ENCODE measurements at regions not wholly inside any gene's neighbourhood (a gene's known extent, or its start where the extent isn't known, plus 50 kb on each side); places are given as distances from the start of the nearest gene placed in this dataset.

- TF ChIP-seq CTCF (IDR thresholded peaks at IDR 0.05; ENCODE audit: low read depth, low read length, missing control alignments), result peak; percentile 42
- in situ Hi-C loops (cut with HindIII; ENCODE audit: low sequenced_read_pairs), result no loop called here
Measured at GRCh38 chr4:26161030-26161824, 159.6 kb upstream of the RBPJ start.

GRCh38 chr4:26162101-26162500 lies 158.7 kb upstream of the RBPJ start:
- in situ Hi-C loops (cut with HindIII; ENCODE audit: low sequenced_read_pairs), result no loop called here
- DNase-seq (ENCODE audit: low read depth), result no peak
- no peak overlapping the region for H3K4me3 ChIP-seq (ENCODE audit: low read depth, low read length)
- TF ChIP-seq CTCF (IDR thresholded peaks at IDR 0.05; ENCODE audit: low read depth, low read length, missing control alignments), result no peak

More at GRCh38 chr4:26161030-26161824, 159.6 kb upstream of the RBPJ start:
- no peak for DNase-seq (ENCODE audit: low read depth)
- H3K4me3 ChIP-seq (ENCODE audit: low read depth, low read length), result no peak overlapping the region

GRCh38 chr4:26163425-26164362 lies 157.1 kb upstream of the RBPJ start:
- TF ChIP-seq CTCF (IDR thresholded peaks at IDR 0.05; ENCODE audit: low read depth, low read length, missing control alignments), result no peak
- in situ Hi-C loops (cut with HindIII; ENCODE audit: low sequenced_read_pairs), result no loop called here
- H3K4me3 ChIP-seq (ENCODE audit: low read depth, low read length), result no peak overlapping the region
- DNase-seq (ENCODE audit: low read depth), result no peak

GRCh38 chr4:26171501-26171900 lies 149.3 kb upstream of the RBPJ start:
- in situ Hi-C loops (cut with HindIII; ENCODE audit: low sequenced_read_pairs), result no loop called here
- H3K4me3 ChIP-seq (ENCODE audit: low read depth, low read length), result no peak overlapping the region
- DNase-seq (ENCODE audit: low read depth), result no peak
- no peak for TF ChIP-seq CTCF (IDR thresholded peaks at IDR 0.05; ENCODE audit: low read depth, low read length, missing control alignments)

GRCh38 chr4:26171941-26172340 lies 148.9 kb upstream of the RBPJ start:
- DNase-seq (ENCODE audit: low read depth), result peak; percentile 76
- TF ChIP-seq CTCF (IDR thresholded peaks at IDR 0.05; ENCODE audit: low read depth, low read length, missing control alignments), result no peak
- in situ Hi-C loops (cut with HindIII; ENCODE audit: low sequenced_read_pairs), result no loop called here
- H3K4me3 ChIP-seq (ENCODE audit: low read depth, low read length), result no peak overlapping the region

GRCh38 chr4:26173619-26174018 lies 147.2 kb upstream of the RBPJ start:
- no peak for DNase-seq (ENCODE audit: low read depth)

More at GRCh38 chr4:26173619-26174018, 147.2 kb upstream of the RBPJ start:
- no peak for TF ChIP-seq CTCF (IDR thresholded peaks at IDR 0.05; ENCODE audit: low read depth, low read length, missing control alignments)
- no peak overlapping the region for H3K4me3 ChIP-seq (ENCODE audit: low read depth, low read length)
- in situ Hi-C loops (cut with HindIII; ENCODE audit: low sequenced_read_pairs), result no loop called here
